Loucy (cell line): ENCODE measurements at regions not wholly inside any gene's neighbourhood (a gene's known extent, or its start where the extent isn't known, plus 50 kb on each side); places are given as distances from the start of the nearest gene placed in this dataset.

ENCODE experiments used
- H2AFZ ChIP-seq: fragments of 200-600 bp; sonication (generic); 2 replicates; pipeline ENCODE4 v1.6.0; 2016; ENCODE audit warnings: antibody characterized with exemption, mild to moderate bottlenecking, low read length, moderate library complexity
- H3F3A ChIP-seq: fragments of 200-600 bp; 2 replicates; pipeline ENCODE4 v1.6.0; 2016; ENCODE audit warnings: antibody characterized with exemption, low read depth, mild to moderate bottlenecking
- H3K27me3 ChIP-seq: fragments of 200-600 bp; sonication (generic); 2 replicates; pipeline ENCODE4 v1.6.1; 2014; ENCODE audit warnings: low read length, mild to moderate bottlenecking; ENCODE audit not compliant: insufficient read depth, poor library complexity, severe bottlenecking
- H3K36me3 ChIP-seq: fragments of 200-600 bp; sonication (generic); 2 replicates; pipeline ENCODE4 v1.6.1; 2016; ENCODE audit warnings: low read length; ENCODE audit not compliant: insufficient read depth
- H3K4me1 ChIP-seq: fragments of 200-600 bp; sonication (generic); 2 replicates; pipeline ENCODE4 v1.5.1; 2014; ENCODE audit warnings: low read length, mild to moderate bottlenecking; ENCODE audit not compliant: insufficient read depth, poor library complexity, severe bottlenecking
- H3K4me2 ChIP-seq: fragments of 200-600 bp; sonication (generic); 2 replicates; pipeline ENCODE4 v1.6.0; 2014; ENCODE audit warnings: antibody characterized with exemption, low read length, low read depth, mild to moderate bottlenecking; ENCODE audit not compliant: poor library complexity, severe bottlenecking
- H3K4me3 ChIP-seq: fragments of 200-600 bp; sonication (generic); 2 replicates; pipeline ENCODE4 v1.5.1; 2014; ENCODE audit warnings: low read length, mild to moderate bottlenecking, mixed read lengths; ENCODE audit not compliant: poor library complexity, severe bottlenecking
- H3K79me2 ChIP-seq: fragments of 200-600 bp; sonication (generic); 2 replicates; pipeline ENCODE4 v1.6.1; 2014; ENCODE audit warnings: low read length; ENCODE audit not compliant: insufficient read depth
- H3K9ac ChIP-seq: fragments of 200-600 bp; sonication (generic); 2 replicates; pipeline ENCODE4 v1.6.0; 2014; ENCODE audit warnings: mild to moderate bottlenecking, low read depth, low read length, moderate library complexity; ENCODE audit not compliant: poor library complexity, severe bottlenecking
- H3K9me2 ChIP-seq: fragments of 200-600 bp; sonication (generic); replicated peaks from 2 replicates; pipeline ENCODE4 v1.6.1; 2016; ENCODE audit warnings: low read depth, low read length, mixed read lengths
- H3K9me3 ChIP-seq: fragments of 200-600 bp; sonication (generic); 2 replicates; pipeline ENCODE4 v1.6.1; 2014; ENCODE audit warnings: mild to moderate bottlenecking, antibody characterized with exemption, low read length, low read depth; ENCODE audit not compliant: insufficient read depth
- H4K20me1 ChIP-seq: fragments of 200-600 bp; sonication (generic); 2 replicates; pipeline ENCODE4 v1.6.0; 2014; ENCODE audit warnings: antibody characterized with exemption, low read length, mild to moderate bottlenecking; ENCODE audit not compliant: insufficient read depth, poor library complexity, severe bottlenecking
- EZH2phosphoT487 ChIP-seq: fragments of 200-600 bp; IDR thresholded peaks from 2 replicates; pipeline ENCODE4 v1.6.1; 2018; ENCODE audit warnings: antibody characterized with exemption, mild to moderate bottlenecking, moderate library complexity, borderline replicate concordance
- TF ChIP-seq, protein P1 (sequence below): fragments of 200-600 bp; sonication (generic); conservative IDR thresholded peaks from 2 replicates; pipeline ENCODE4 v1.5.1; 2014; ENCODE audit warnings: mild to moderate bottlenecking, antibody characterized with exemption, low read length

DNA sequence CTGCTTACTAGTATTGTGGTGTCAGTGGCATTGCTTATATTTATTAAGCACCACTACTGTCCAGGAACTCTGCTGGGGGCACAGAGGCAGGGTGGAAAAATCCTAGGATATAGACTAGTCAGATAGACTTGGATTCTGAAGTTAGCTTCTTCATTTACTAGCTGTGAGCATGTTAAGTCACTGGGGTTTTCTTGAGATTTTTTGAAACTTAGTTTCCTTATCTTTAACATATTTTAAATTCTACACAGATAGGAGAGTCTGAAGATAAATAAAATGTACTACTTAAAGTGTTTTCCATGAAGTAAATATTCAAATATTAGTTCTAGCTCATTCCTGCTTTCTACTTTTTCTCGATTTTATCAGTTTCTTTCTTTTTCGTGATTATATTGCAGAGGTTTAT lies 196.9 kb upstream of the GRID2 start:
- Histone ChIP-seq H2AFZ (no peak overlapping the region), H4K20me1 (no peaks in the 10 kb centered on the region), H3F3A (no peaks in the 10 kb centered on the region), H3K9ac (no peak overlapping the region), H3K27me3 (no peaks in the 10 kb centered on the region), H3K9me3 (no peaks in the 10 kb centered on the region), H3K4me1 (no peaks in the 10 kb centered on the region), H3K79me2 (no peaks in the 10 kb centered on the region), H3K36me3 (no peaks in the 10 kb centered on the region), H3K9me2 (no peaks in the 10 kb centered on the region; the same call in 1 of the 2 replicates), H3K4me3 (no peak overlapping the region), H3K4me2 (no peak overlapping the region)
- TF ChIP-seq, protein P1, sequence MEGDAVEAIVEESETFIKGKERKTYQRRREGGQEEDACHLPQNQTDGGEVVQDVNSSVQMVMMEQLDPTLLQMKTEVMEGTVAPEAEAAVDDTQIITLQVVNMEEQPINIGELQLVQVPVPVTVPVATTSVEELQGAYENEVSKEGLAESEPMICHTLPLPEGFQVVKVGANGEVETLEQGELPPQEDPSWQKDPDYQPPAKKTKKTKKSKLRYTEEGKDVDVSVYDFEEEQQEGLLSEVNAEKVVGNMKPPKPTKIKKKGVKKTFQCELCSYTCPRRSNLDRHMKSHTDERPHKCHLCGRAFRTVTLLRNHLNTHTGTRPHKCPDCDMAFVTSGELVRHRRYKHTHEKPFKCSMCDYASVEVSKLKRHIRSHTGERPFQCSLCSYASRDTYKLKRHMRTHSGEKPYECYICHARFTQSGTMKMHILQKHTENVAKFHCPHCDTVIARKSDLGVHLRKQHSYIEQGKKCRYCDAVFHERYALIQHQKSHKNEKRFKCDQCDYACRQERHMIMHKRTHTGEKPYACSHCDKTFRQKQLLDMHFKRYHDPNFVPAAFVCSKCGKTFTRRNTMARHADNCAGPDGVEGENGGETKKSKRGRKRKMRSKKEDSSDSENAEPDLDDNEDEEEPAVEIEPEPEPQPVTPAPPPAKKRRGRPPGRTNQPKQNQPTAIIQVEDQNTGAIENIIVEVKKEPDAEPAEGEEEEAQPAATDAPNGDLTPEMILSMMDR, result no peak
- no peak for TF ChIP-seq EZH2phosphoT487

DNA sequence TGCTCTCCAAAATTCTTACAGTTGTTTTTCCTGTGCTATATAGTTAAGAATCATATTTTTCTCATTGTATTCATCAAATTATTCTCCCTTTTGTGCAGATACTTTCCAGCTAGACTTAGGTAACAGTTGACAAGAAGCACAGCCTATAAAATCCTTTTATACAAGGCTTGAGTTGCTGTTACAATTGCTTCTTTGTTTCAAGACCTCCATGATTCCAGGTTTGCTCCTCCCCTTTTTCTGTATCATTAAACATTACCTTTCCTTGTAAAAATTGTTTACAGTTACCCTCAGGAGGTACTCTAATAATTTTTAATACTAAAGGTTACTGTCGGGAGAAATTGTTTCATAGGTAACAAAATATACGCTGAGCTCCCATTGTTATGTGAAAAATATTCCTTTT lies 192.3 kb upstream of the GRID2 start:
- H3K9me2 ChIP-seq, result no peaks in the 10 kb centered on the region
- H3K9me3 ChIP-seq, result no peaks in the 10 kb centered on the region
- H4K20me1 ChIP-seq, result no peaks in the 10 kb centered on the region
- H3K4me2 ChIP-seq, result no peak overlapping the region
- no peak overlapping the region for H3K9ac ChIP-seq
- H3F3A ChIP-seq, result no peaks in the 10 kb centered on the region
- no peaks in the 10 kb centered on the region for H3K36me3 ChIP-seq
- no peak overlapping the region for H3K4me3 ChIP-seq
- TF ChIP-seq, protein P1, result no peak
- no peak for TF ChIP-seq EZH2phosphoT487
- no peaks in the 10 kb centered on the region for H3K27me3 ChIP-seq
- no peak overlapping the region for H2AFZ ChIP-seq
- H3K79me2 ChIP-seq, result no peaks in the 10 kb centered on the region
- H3K4me1 ChIP-seq, result no peaks in the 10 kb centered on the region

DNA sequence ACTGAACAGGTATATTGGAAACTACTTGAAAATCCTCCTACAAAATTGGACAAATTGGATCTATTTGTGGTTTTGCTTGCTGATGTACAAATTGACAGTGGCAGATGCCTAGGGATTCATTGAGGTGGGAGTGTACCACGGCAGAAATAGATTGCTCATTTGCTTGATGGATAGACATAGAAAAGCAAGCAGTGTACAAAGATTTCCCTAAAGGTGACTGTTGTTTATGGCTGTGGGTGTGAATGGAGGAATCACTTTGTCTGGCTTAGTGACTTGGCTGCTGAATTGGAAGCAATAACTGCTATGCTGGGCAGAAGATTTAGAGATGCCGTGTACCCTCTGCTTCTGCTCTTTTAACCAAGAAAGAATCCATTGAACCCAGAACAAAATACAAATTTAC lies 191.0 kb upstream of the GRID2 start:
- no peaks in the 10 kb centered on the region for H3K9me2 ChIP-seq
- TF ChIP-seq EZH2phosphoT487, result no peak
- TF ChIP-seq, protein P1, result no peak
- H3K4me3 ChIP-seq, result no peak overlapping the region
- no peaks in the 10 kb centered on the region for H3F3A ChIP-seq
- H3K36me3 ChIP-seq, result no peaks in the 10 kb centered on the region
- H3K9me3 ChIP-seq, result no peaks in the 10 kb centered on the region
- no peak overlapping the region for H2AFZ ChIP-seq
- H3K27me3 ChIP-seq, result no peaks in the 10 kb centered on the region
- H3K79me2 ChIP-seq, result no peaks in the 10 kb centered on the region
- H4K20me1 ChIP-seq, result no peaks in the 10 kb centered on the region
- H3K4me2 ChIP-seq, result no peak overlapping the region
- H3K9ac ChIP-seq, result no peak overlapping the region
- no peaks in the 10 kb centered on the region for H3K4me1 ChIP-seq
